KMS-11 (cell line): ENCODE measurements at regions not wholly inside any gene's neighbourhood (a gene's known extent, or its start where the extent isn't known, plus 50 kb on each side); places are given as distances from the start of the nearest gene placed in this dataset.

ENCODE experiments used
- H2AFZ ChIP-seq: fragments of 200-600 bp; sonication (generic); 2 replicates; pipeline ENCODE4 v1.6.1; 2016; ENCODE audit warnings: antibody characterized with exemption, mixed run types, low read depth
- H3K27ac ChIP-seq: fragments of 200-600 bp; sonication (generic); 2 replicates; pipeline ENCODE4 v1.6.1; 2016; ENCODE audit warnings: mild to moderate bottlenecking, mixed run types
- H3K27me3 ChIP-seq: fragments of 200-600 bp; sonication (generic); 2 replicates; pipeline ENCODE4 v1.6.1; 2017; ENCODE audit warnings: mild to moderate bottlenecking, low read depth, mixed run types, moderate library complexity; ENCODE audit not compliant: insufficient read depth
- H3K36me3 ChIP-seq: fragments of 200-600 bp; sonication (generic); 2 replicates; pipeline ENCODE4 v1.6.1; 2017; ENCODE audit warnings: mild to moderate bottlenecking, mixed run types; ENCODE audit not compliant: insufficient read depth
- H3K4me1 ChIP-seq: fragments of 200-600 bp; sonication (generic); 2 replicates; pipeline ENCODE4 v1.6.1; 2016; ENCODE audit warnings: mild to moderate bottlenecking, low read depth, mixed run types; ENCODE audit not compliant: poor library complexity, severe bottlenecking
- H3K4me2 ChIP-seq: fragments of 200-600 bp; sonication (generic); 2 replicates; pipeline ENCODE4 v1.7.0; 2016; ENCODE audit warnings: mild to moderate bottlenecking, mixed run types
- H3K4me3 ChIP-seq: fragments of 200-600 bp; sonication (generic); IDR thresholded peaks from 2 replicates; pipeline ENCODE4 v1.6.1; 2017; ENCODE audit warnings: low read depth, low read length, mixed read lengths; ENCODE audit not compliant: insufficient read depth
- H3K79me2 ChIP-seq: fragments of 200-600 bp; sonication (generic); 2 replicates; pipeline ENCODE4 v1.6.1; 2016; ENCODE audit warnings: low read depth, mixed run types; ENCODE audit not compliant: insufficient read depth
- H3K9ac ChIP-seq: fragments of 200-600 bp; sonication (generic); 2 replicates; pipeline ENCODE4 v1.6.1; 2016; ENCODE audit warnings: mild to moderate bottlenecking, mixed run types
- H4K20me1 ChIP-seq: fragments of 200-600 bp; sonication (generic); 2 replicates; pipeline ENCODE4 v1.6.1; 2016; ENCODE audit warnings: mild to moderate bottlenecking, mixed run types; ENCODE audit not compliant: insufficient read depth
- CTCF ChIP-seq: fragments of 200-600 bp; sonication (generic); conservative IDR thresholded peaks from 2 replicates; pipeline ENCODE4 v1.6.1; 2017; ENCODE audit warnings: low read depth, mild to moderate bottlenecking, antibody characterized with exemption, low read length, moderate library complexity, mixed read lengths

- H3K4me1 ChIP-seq = no peaks in the 10 kb centered on the region
- no peak overlapping the region for H3K9ac ChIP-seq
- H3K4me3 ChIP-seq = no peak overlapping the region
- H3K4me2 ChIP-seq = no peak overlapping the region
- no peaks in the 10 kb centered on the region for H3K36me3 ChIP-seq
- no peak overlapping the region for H2AFZ ChIP-seq
- H3K79me2 ChIP-seq = no peaks in the 10 kb centered on the region
- no peaks in the 10 kb centered on the region for H4K20me1 ChIP-seq
- TF ChIP-seq CTCF = no peak
- no peaks in the 10 kb centered on the region for H3K27me3 ChIP-seq
- H3K27ac ChIP-seq = no peak overlapping the region
Observed at GRCh38 chr7:109939207-109939606, 1151.7 kb upstream of the LRRN3 start.

- Histone ChIP-seq H3K27me3 (no peaks in the 10 kb centered on the region), H3K36me3 (no peaks in the 10 kb centered on the region), H3K9ac (no peak overlapping the region), H3K27ac (no peak overlapping the region), H3K4me3 (no peak overlapping the region), H3K4me2 (no peak overlapping the region), H2AFZ (no peak overlapping the region), H3K79me2 (no peaks in the 10 kb centered on the region), H4K20me1 (no peaks in the 10 kb centered on the region), H3K4me1 (no peaks in the 10 kb centered on the region)
- TF ChIP-seq CTCF = no peak
Observed at GRCh38 chr7:109945820-109946518, 1145.0 kb upstream of the LRRN3 start.

GRCh38 chr7:109950256-109950655 lies 1140.7 kb upstream of the LRRN3 start:
- Histone ChIP-seq H3K4me3 (no peak overlapping the region), H3K36me3 (no peaks in the 10 kb centered on the region), H4K20me1 (no peaks in the 10 kb centered on the region), H3K4me1 (no peaks in the 10 kb centered on the region), H3K9ac (no peak overlapping the region), H3K4me2 (no peak overlapping the region), H3K27me3 (no peaks in the 10 kb centered on the region), H2AFZ (no peak overlapping the region), H3K27ac (no peak overlapping the region), H3K79me2 (no peaks in the 10 kb centered on the region)
- TF ChIP-seq CTCF = no peak

GRCh38 chr7:109950821-109951564 lies 1139.9 kb upstream of the LRRN3 start:
- Histone ChIP-seq H3K79me2 (no peaks in the 10 kb centered on the region), H3K4me3 (no peak overlapping the region), H3K27ac (no peak overlapping the region), H3K27me3 (no peaks in the 10 kb centered on the region), H3K4me1 (no peaks in the 10 kb centered on the region), H3K4me2 (no peak overlapping the region), H3K36me3 (no peaks in the 10 kb centered on the region), H4K20me1 (no peaks in the 10 kb centered on the region), H3K9ac (no peak overlapping the region), H2AFZ (no peak overlapping the region)
- TF ChIP-seq CTCF = no peak
